GM19455 (cell line): ENCODE measurements at regions not wholly inside any gene's neighbourhood (a gene's known extent, or its start where the extent isn't known, plus 50 kb on each side); places are given as distances from the start of the nearest gene placed in this dataset.
A peak's percentile ranks its signal among the peaks of the same experiment; 100 is the strongest.
"Not testable (repeated sequence)": the region's sequence is repeated elsewhere in the genome, so short reads cannot be mapped to it uniquely, and the experiment has no call there.

ENCODE experiments used
- ATAC-seq: cut with Tn5 transposase; IDR thresholded peaks from one replicate; pipeline ENCODE4 v1.9.1; 2021; ENCODE audit not compliant: unreplicated experiment

DNA sequence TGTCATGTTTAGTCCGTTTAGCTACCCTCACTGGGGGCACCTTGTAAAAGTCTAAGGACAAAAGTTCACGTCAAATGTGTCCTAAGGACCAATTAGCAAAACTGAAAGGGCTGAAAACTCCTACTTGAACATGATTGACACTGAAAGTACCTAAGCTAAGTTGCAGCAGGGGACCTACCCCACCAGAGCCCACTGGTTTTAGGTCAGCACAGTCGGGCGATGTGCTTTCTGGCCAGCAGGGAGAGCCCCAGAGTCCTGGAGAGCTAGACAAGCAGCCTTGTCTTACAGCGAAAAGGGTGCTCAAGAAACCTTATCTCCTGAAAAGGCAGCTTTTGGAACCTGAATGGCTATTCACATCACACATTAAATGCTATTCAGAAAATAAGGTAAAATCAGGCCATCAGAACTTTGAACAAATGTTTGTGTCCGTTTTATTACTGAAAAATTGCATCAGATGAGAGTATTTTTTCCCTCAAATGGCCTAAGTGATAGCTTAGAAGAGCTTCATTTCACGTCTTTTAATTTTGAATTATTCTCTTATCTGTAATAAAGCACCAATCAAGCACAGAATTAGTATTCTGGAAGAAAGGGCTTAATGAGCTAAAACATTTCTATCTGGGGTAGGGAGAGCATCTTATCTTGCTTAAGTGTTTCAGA, 52.2 kb upstream of the MKI67 start:
- ATAC-seq, result no peak

DNA sequence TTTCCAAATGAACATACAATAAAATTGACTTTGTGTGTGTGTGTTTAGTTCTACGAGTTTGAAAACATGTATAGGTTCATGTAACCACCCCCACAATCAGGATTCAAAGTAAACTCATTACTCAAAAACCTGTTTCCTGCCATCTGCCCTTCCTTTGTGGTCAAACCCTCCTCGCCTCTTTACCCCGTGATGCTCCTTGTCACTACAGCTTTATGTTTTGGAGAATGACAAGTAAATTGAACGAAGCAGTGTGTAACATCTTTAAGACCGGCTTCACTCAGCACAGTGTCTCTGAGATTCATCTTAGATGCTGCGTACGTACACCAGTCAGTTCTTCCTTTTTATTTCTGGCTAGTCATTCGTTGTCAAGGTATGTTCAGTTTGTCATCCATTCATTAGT, 54.6 kb upstream of the MKI67 start:
- no peak for ATAC-seq

DNA sequence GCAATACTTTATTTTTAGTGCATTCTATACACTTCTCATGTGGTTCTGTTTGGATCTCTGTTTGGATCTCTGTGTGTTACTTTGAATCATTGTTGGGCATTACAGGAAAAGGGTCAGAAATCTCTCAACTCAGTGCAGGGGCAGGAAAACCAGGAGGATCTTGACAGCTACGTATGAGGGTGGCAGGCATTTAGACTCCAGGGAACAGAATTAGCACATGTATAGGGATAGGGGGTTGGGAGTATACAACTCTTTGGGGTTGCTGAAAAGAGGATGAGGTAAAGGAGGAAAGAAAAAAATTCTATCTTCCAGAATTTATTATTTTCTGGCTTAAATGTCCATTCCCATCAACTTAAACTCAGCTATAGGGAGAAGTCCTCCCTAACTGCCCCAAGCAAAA, 59.4 kb upstream of the MKI67 start:
- no peak for ATAC-seq

DNA sequence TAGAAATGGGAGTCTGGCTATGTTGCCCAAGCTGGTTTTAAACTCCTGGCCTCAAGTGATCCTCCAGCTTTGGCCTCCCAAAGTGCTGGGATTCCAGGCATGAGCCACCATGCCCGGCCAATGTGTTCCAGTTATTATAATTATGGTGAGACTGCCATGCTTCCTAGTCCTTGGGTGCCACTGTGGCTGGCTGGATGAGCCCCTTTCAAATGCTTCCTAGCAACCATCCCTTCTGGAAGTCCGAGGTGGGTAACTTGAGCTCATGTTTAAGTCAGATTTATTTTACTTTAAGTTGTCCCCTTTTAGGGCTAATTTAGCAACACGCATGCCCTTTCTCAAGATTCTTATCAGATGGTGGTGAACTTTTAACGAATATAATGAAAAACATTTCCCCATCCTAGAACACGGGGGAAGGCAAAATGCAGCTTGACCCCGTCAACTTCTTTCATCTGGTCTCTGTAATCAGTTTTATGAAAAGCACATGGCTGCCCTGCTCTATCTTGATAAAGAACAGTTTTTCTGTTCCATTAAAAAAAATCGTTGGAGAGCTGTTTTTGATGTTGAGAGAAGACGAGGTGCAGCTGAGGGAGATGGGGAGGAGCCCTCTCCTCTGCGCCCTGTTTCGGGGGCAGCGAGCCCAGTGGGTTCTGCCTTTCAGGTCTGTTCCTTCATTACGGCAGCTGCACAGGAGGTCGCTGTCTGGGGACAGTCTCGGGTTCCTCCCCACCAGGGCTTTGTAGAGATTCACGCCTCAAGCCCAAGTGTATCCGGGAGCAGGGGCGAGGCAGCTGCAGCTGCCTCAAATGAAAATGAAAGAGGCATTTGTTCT, 61.0 kb upstream of the MKI67 start:
- no peak for ATAC-seq

DNA sequence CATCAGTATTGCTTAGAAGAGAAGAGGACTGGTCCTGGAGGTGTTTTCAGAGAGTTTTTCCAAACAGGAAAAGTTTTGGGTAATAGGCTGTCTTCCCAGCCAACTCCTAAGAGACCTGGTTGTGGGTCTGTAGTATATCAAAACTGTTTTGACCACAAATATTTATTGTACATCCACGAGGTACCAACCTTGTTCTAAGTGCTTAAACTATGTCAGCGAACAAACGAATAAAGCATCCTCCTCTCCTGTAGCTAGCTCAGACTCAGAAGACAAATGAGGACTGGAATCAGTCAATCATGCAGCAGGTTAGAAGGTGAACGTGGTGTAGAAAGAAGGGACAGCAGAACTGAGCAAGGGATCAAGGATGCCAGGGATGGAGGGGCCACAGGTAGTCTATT, 61.6 kb upstream of the MKI67 start:
- no peak for ATAC-seq

DNA sequence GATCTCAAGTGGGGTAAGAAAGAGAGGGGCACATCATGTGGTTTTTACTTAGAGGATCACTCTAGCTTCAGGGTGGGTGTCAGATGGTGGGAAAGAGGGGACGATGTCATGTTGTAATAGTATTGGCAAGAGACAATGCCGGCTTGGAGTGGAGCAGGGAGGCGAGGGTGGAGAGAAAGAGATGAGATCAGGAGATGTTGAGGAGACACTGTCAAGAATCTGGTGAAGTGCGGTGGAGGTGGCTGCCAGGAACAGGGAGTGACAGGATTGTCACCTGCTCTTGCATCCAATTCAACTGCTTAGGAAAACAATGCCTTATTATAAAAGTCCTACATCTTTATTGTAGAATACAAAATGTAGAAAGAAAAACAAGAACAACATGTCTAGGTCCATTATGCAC, 63.0 kb upstream of the MKI67 start:
- no peak for ATAC-seq

DNA sequence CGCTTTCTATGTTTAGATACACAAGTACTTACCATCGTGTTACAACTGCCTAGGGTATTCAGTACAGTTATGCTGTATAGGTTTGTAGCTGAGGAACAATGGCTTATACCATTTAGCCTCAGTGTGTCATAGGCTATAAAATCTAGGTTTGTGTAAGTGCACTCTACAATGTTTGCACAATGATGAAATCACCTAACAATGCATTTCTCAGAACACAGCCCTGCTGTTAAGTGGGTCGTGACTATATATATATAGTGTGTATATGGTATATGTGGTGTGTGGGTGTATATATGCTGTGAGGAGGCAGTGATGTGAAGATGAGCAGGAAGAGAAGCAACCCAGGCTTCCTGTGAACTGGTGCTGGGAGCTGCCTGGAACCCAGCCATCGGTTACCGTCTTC, 65.6 kb upstream of the MKI67 start:
- ATAC-seq, result no peak

DNA sequence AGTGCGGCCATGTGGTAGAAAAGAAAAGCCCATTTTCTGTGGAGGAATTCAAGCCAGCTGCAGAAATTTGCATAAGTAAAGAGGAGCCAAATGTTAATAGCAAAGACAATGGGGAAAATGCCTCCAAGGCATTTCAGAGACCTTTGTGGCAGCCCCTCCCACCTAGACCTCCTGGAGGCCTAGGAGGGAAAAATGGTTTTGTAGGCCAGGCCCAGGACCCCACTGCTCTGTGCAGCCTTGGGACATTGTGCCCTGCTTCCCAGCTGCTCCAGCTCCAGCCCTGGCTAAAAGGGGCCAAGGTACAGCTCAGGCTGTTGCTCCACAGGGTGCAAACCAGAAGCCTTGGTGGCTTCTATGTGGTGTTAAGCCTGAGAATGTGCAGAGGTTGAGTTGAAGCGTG, 75.6 kb upstream of the MKI67 start:
- ATAC-seq, result not testable (repeated sequence)

DNA sequence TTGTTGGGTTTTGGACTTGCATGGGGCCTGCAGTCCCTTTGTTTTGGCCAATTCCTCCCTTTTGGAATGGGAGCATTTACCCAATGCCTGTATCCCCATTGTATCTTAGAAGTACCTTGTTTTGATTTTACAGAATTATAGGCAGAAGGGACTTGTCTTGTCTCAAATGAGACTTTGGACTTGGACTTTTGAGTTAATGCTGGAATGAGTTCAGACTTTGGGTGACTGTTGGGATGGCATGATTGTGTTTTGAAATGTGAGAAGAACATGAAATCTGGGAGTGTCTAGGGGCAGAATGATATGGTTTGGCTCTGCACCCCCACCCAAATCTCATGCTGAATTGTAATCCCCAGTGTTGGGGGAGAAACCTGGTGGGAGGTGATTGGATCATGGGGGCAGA, 76.8 kb upstream of the MKI67 start:
- no peak for ATAC-seq

DNA sequence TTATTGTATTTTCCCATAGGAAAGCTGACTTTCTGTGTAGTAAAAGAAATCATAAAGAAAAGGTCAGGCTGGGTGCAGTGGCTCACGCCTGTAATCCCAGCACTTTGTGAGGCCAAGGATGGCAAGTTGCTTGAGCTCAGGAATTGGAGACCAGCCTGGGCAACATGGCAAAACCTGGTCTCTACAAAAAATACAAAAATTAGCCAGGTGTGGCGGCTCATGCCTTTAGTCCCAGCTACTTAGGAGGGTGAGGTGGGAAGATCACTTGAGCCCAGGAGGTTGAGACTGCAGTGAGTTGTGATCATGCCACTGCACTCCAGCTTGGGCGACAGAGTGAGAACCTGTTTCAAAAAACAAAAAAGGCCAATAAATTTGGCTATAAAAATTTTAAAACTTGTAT, 79.4 kb upstream of the MKI67 start:
- not testable (repeated sequence) for ATAC-seq

DNA sequence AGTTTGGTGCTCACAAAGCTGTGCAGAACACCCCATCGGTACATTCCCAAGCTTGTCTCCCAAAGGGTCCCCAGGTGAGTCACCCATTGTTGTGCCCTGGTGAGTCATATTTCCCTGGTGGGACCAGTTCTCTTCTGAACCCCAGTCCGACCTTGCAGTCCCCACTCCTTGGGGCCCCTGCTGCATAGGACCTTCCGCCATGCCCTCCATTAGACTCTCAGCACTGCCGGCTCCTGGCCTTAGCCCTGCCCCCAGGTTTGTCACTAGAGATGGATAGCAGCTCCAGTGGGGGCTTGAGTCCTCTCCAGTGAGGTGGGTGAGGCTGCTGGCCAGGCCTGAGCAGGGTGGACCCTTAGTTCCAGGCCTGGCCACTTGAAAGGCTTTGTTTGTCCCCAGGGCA, 80.5 kb upstream of the MKI67 start:
- no peak for ATAC-seq

DNA sequence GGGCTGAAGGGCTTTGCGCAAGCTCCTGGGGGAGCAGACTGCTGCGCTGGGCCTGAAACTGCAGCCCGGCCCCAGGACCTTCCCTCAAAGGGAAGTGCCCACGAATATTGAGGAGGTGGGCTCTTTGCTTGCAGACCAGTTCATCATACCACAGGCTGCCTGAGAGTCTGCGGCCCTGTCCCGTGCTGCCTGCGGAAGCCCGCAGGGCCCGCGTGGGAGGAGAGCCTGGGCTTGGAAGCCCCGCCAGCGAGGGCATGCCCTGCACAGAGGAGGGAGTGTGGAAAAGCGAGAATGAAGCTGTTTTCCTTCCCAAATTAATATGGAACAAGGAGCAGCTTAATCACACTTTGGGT, 83.6 kb upstream of the MKI67 start:
- ATAC-seq, result no peak

DNA sequence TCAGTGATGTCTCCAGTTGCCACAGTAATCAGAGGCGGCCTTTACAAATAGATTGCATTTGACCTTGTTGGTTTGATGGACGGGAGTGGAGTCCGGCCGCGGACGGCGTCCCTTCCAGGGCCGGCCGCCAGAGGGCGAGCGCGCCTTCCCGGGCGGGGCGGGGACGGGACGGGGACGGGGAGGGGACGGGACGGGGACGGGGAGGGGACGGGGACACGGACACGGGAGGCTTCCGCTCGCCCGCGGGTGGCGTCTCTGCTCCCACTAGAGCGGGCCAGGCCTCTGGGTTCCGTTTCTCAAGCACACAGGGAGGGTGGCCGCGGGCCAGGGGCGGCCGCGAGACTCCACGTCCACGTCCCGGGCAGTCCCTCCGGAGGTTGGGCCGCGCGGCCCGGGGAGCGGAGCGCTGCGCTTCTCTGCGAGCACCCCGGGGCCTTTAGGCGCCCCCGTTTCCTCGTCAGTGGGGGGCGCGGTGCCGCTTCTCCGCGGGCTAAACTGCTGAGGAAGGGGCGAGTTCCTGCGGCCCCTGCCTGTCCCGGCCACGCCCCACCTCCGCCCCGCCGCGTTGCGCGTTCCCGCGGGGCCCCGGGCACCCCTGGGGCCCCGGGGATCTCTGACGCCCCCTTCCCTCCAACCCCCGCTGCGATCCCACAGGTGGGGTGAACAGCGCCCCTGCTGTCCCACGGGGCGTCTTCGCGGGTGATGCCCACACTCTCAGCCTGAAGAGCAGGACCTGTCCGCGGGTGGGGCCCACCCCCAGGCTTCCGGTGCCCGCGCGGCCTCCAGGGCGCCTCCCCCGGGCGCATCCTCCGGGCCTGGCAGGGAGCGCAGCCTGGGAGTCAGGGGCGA, 84.2 kb upstream of the MKI67 start:
- peak; percentile 53 for ATAC-seq

DNA sequence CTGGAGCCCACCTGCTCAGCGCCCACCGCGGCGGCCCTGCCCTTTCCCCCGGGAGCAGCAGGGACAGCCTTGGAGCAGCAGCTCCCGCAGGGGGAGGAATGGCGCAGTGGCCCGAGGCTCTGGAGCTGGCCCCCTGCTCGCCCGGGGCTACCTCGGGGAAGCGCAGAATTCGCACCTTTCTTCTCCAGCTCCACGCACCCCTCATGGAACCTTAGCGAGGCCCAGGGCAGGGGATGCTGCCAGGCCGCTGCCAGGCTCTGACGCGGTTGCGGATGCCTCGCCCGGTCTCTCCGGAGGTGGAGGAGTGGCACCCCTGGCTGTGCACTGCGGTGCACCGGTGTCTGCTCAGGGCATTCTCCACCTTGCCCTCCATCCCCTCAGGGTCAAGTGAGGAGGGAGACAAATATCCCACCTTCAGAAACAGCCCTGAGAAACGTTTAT, 84.9 kb upstream of the MKI67 start:
- ATAC-seq, result no peak

DNA sequence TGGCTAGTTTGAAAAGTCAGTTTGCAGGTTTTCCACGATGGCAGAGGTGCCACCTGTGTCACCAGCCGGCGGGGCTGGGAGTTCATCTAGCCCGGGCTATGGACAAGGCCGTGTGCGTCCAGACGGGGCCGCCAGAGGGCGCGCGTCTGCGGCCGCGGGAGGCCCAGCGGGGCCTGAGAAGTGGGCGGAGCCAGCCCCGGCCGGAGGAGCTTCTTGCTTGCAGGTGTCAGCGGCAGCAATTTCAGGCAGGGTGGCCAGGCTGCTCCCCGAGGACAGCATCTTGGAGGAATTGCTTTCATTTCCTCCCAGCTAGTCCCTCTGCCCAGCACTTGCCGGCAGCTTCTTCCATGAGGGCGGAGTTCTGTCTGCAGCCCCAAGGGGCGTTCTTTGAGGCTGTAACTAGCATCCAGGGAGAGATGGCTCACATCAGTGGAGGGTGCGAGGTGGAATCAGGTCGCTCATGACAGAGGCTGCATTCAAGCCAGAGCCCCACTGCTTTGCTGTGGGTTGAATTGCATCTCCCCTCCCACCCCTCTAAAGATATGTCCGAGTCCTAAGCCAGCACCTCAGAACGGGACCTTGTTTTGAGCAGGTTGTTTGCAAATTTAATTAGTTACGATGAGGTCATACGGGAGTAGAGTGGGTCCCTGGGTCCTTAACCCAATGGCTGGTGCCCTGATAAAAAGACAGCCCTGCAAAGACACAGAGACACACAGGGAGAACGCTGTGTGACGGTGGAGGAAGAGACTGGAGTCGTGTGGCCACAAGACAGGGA, 85.9 kb upstream of the MKI67 start:
- peak; percentile 95 for ATAC-seq

DNA sequence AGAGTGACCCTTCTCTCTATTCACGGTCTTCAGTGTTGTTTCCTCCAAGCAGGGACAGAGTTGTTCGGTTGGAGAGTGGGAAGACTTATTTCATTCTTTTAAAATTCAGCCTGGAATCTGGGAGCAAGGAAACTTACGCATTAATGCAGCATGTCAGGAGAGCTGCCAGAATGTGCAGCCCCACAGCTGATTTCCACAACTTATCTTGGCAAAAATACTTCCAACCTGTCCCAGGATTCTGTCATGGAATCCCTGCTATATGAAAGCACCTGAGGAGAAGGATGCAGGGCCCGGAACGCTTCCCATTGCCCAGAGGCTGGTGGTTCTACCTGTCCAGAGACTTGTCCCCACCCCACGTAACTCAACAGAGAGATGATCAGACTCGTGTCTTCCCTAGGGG, 86.9 kb upstream of the MKI67 start:
- ATAC-seq, result no peak

DNA sequence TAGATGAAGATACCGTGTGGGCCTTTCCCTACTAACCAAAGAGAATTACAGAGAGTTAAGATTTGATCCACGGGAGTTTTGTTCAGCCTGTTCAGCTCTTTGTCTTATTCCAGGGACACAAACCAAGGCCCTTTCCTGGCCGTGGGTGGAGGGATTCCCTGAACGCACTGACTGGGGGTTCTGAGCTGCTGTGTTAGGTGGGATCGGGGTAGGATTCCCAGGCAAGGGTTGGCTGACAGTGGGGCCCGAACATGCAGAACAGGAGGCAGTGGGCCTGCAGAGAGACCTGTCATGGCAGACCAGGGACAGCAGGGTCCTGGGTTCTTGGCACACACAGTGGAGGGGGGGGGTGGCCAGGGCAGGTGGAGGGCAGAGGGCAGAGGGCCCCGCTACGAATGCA, 89.5 kb upstream of the MKI67 start:
- ATAC-seq, result no peak

DNA sequence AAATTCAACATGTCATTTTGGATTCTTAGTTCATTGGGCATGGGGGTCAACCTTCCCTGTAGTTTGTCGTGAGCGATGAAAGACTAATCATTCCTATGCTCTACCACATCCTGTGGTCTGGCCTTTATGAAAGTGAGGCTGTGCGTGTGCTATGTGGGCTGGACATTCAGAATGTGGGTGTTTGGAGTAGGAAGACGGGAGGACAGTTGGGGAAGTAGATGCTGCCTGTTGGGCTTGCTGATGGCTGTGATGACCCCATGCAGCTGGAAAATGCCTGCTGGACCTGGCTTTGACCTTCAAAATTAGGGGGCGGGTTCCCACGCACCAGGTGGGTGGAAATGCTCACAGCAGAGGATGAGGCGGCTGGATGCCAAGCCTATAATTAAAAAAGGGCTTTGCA, 90.9 kb upstream of the MKI67 start:
- ATAC-seq, result no peak

DNA sequence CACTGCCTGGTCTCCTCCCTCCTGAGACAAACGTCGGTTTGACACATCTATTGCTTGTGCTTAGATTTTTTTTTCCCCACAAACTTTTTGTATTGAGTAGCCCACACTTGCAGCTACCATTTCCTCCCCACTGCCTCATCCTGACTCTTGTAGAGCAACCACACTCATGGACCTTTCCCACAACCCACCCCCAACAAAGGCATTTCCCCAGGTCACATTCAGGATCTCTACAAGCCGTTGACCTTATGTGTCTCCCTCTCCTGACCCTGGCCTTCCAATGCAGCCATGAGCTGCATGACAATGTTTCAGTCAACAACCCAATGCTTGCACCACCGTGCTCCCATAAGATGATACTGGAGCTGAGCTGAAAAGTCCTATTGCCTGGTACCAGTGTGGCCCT, 91.9 kb upstream of the MKI67 start:
- no peak for ATAC-seq

DNA sequence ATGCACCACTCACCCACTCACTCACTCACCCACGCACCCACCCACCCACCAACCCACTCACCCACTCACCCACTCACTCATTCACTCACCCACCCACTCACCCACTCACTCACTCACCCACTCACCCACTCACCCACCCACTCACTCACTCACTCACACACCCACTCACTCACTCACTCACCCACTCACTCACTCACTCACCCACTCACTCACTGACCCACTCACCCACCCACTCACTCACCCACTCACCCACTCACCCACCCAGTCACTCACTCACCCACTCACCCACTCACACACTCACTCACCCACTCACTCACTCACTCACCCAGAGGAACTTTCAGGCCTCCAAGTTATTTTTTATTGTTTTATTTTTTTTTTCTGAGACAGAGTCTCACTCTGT, 93.1 kb upstream of the MKI67 start:
- ATAC-seq, result no peak

DNA sequence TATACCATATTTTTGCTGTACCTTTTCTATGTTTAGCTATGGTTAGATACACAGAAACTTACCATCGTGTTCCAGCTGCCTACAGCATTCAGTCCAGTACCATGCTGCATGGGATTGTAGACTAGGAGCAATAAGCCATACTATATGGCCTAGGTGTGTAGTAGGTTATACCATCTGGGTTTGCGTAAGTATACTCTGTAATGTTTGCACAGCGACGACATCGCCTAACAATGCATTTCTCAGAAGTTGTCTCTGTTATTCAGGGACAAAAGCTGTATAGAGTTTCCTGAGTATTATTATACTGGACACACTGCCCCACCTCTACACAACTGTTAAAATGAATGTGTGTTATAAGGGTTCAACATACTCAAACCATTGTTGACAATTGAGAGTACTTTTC, 93.8 kb upstream of the MKI67 start:
- ATAC-seq, result no peak
